H1 (cell line): ENCODE measurements at regions not wholly inside any gene's neighbourhood (a gene's known extent, or its start where the extent isn't known, plus 50 kb on each side); places are given as distances from the start of the nearest gene placed in this dataset.

ENCODE experiments used
- JUND ChIP-seq: IDR thresholded peaks from 2 replicates; pipeline ENCODE4 v1.6.1; 2011; ENCODE audit warnings: mild to moderate bottlenecking, improper control_type of control experiment, low read length
- SRF ChIP-seq: IDR thresholded peaks from 2 replicates; pipeline ENCODE4 v1.6.1; 2011; ENCODE audit warnings: mild to moderate bottlenecking, low read depth, low read length, moderate library complexity

DNA sequence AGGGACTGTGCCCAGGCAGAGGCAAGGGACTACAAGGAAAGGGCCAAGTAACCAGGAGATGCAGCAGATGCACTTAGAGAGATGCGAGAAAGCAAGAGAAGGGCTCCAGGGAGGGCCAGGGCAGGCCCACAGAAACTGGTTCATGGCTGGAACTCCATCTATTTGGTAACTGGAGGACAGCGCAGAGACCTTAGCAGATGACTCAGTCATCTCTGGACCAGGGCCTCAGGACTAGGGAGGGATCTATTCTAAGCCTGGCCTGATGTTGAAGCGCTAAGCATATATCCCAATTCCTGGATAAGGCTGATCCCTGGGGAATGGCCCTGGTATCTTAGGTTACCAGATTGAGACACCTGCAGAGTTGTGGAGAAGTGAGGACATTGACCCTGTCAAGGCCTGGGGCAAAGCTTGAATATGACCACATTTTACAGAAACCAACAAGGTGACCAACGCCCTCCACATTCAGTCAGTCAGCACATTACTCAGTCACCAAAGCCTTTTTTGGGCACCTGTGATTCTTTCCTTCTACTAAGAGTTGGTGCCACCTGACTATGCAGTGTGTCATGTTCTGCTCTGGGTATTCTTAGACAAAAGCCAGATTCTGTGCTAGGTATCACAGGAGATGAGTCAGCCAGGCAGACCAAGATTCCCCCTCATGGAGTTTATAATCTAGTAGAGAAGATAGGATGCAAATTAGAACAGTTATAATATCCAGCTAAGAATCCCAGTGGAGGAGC, 68.4 kb upstream of the SLCO3A1 start:
- TF ChIP-seq JUND (no peak), SRF (no peak)
